ENCODE measurements at regions not wholly inside any gene's neighbourhood (a gene's known extent, or its start where the extent isn't known, plus 50 kb on each side); places are given as distances from the start of the nearest gene placed in this dataset.

GRCh38 chr4:20451986-20452385 is 200.3 kb downstream of the SLIT2 start:
- TF ChIP-seq YY1 (IDR thresholded peaks at IDR 0.05; ENCODE audit: insufficient read depth, insufficient read length) (no peak), SUZ12 (IDR thresholded peaks at IDR 0.05; ENCODE audit: extremely low read depth, insufficient read depth, insufficient read length) (no peak), ZNF274 (IDR thresholded peaks at IDR 0.05; ENCODE audit: low read depth, low read length) (no peak)
